ENCODE measurements at regions not wholly inside any gene's neighbourhood (a gene's known extent, or its start where the extent isn't known, plus 50 kb on each side); places are given as distances from the start of the nearest gene placed in this dataset.
"Not testable (repeated sequence)": the region's sequence is repeated elsewhere in the genome, so short reads cannot be mapped to it uniquely, and the experiment has no call there.

DNA sequence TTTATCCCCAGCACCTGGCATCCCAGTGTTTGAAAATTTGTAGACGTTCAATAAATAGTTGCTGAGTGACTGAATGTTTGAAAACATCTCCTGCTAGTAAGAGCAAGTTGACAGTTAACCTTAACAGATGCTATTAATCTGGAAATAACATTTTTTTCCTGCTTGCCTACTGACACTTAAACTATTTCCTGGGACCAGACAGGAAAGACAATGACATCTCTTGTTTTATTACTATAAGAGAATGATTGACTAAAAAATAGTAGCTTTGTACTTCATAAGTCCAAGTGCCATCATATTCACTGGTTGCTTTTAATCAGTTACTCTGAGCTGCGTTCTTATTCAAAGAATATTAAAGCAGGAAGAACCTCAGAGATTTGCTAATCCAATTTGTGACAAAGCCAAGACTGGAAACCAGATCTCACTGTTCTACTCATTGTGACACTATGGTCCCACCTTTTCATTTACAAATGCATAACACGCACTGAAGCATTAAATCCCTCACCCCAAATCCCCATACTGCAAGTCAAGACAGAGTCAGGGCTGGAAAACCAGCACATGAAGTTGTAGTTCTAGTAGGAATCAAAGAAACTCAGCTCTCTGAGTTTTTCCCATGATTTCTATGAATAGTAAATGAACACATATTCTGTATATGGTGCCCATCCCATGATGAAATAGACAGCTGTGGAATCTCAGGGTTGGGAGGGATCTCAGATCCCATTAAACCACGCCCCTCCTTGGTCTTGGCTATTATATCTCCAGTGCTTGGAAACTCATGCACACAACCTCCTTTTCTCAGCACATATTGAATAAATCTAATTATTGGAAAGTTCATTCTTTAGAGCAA lies 212.7 kb upstream of the P2RY1 start:
- DNase-seq (ENCODE audit: low spot score), result no peak

DNA sequence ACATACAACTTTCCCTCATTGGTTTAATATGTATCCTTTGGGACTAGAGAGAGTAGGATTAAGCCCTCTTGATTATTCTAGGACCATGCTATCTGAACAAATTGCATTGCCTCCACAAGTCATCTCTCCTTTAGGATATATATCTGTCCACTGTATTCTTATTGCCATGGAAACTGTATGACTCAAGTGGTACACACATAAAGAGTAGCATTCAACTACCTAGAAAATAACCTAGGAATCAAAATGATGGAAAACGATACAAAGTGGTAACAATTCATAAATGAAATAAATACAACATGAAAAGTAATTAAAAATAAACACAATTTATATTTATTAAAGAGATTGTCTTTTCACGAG lies 212.1 kb upstream of the P2RY1 start:
- DNase-seq (ENCODE audit: low spot score), result no peak

DNA sequence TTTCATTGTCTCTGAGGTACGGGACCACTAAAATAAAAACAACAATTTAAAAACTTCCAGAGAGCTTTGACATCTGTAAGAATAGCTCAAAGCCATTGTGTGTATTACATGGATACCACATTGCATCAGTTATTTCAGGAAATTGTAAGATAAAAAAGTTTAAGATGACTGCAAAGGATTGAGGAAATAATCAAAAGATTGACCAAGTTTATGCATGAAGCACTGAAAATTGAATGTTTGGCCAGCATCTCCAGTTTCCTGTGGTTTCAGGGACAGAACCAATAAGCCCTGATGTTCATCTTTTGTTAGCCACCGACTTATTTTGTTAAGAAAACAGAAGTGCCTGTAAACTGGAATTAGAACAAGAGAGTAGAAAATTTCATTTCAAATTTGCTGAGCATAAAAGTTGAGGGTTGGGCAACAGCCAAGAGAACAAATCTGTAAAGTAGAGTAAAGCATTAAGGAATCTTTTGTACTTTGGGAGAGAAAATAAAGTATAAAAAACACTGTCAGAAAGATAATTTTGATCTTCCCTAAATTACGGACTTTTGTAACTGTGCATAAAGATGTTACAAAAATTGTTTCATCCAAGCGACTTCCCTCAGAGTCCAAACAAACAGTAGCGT lies 211.5 kb upstream of the P2RY1 start:
- DNase-seq (ENCODE audit: low spot score), result no peak

DNA sequence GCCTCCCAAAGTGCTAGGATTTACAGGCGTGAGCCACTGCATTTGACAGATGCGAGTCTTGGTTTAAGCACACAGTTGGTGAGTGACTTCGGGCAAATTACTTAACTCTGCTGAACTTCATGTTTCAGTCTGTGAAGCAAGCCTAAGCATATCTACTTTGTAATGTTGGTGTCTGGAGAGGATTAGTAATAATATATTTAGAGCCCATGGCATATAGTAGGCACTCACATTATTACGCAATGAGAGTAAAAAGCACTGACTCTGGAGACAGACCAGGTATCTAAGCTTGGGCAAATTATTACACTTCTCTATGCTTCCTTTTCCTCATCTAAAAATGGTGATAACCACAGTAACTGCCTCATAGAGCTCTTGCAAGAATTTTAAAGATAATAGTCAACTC lies 208.7 kb upstream of the P2RY1 start:
- no peak for DNase-seq (ENCODE audit: low spot score)

DNA sequence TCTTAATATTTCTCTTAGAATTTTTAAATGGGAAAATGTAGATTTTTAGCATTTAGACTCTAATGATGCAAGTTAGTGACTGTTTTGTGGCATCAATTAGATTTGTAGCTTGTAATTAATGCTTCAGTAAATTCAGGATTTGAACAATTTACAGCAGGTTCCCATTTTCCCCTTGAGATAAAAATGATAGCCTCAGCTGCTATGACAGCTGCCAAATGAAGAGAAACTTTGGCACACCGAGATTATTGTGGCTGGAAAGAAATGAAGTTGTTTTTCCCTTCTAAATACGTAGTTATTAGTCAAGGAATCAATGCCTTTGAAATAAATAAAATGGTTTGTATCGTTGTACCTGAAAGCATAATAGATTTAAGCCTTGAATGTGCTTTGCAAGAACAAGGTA lies 206.4 kb upstream of the P2RY1 start:
- no peak for DNase-seq (ENCODE audit: low spot score)

DNA sequence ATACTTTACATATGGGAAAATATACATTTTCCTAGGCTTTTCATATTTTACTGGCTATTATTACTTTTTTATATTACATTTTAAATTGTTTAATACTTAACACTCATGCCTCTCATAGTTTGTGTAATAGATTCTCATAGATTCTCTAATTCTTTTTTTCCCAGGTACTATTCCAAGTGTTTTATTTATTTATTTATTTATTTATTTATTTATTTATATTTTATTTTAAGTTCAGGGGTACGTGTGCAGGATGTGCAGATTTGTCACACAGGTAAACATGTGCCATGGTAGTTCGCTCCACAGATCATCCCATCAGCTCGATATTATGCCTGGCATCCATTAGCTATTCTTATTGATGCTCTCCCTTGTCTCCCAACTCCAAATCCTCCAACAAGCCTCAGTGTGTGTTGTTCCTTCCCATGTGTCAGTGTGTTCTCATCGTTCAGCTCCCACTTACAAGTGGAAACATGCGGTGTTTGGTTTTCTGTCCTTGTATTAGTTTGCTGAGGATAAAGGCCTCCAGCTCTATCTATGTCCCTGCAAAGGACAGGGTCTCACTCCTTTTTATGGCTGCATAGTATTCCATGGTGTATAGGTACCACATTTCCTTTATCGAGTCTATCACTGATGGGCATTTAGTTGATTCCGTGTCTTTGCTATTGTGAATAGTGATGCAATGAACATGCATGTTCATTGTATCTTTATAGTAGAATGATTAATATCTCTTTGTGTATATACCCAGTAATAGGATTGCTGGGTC lies 205.4 kb upstream of the P2RY1 start:
- no peak for DNase-seq (ENCODE audit: low spot score)

DNA sequence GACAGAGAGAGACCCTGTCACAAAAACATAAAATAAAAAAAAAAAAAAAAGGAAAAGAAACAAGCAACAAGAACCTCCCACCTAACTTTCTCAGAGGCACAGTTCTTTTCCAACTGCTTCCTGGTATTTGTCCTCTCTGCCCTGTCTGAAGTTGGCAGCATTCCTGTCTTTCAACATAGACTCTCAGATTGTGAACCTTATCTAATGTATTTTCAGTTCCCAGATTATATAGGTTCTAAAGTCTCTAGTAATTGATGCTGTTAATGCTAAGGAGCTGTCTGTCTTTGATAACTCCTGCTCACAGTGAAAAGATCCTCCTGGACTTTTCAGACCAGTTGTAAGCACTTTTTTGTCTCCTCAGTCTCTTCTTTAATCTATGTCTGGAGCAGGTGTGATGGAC lies 199.5 kb upstream of the P2RY1 start:
- no peak for DNase-seq (ENCODE audit: low spot score)

DNA sequence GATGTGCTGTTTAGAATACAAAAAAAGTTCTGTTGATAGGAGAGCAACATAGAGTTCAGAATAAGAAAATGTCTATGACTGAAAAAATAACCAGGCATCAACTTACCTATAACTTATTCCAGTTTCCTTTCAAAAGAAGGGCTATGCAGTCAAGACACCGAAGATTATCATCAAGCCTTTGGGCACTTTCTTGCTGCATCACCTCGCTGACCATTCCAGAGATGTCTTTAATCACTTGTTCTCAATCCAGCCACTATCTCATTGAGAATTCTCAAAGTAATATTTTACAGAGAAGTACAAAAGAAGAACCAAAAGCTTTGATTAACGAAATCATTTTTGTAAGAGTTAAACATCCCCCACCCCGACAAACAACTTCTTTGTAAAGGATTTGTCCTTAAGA lies 198.3 kb upstream of the P2RY1 start:
- no peak for DNase-seq (ENCODE audit: low spot score)

DNA sequence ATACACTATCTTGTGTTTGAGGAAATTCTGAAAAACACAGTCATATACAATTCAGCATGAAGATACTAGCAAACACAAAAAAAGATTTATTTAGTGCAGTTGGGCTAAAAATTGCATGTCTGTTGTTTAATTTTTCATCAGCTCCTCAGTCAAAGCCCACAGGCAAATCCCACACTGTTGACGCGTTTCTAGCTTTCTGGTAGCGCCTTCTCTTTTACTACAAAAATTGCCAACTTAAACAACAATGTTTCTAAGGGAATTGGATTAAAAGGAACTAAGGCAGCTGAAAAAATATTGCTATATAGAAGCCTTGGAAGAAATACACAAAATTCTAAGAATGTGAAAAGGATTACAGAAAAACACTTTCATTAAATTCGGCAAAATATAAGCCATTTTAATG lies 196.7 kb upstream of the P2RY1 start:
- no peak for DNase-seq (ENCODE audit: low spot score)

DNA sequence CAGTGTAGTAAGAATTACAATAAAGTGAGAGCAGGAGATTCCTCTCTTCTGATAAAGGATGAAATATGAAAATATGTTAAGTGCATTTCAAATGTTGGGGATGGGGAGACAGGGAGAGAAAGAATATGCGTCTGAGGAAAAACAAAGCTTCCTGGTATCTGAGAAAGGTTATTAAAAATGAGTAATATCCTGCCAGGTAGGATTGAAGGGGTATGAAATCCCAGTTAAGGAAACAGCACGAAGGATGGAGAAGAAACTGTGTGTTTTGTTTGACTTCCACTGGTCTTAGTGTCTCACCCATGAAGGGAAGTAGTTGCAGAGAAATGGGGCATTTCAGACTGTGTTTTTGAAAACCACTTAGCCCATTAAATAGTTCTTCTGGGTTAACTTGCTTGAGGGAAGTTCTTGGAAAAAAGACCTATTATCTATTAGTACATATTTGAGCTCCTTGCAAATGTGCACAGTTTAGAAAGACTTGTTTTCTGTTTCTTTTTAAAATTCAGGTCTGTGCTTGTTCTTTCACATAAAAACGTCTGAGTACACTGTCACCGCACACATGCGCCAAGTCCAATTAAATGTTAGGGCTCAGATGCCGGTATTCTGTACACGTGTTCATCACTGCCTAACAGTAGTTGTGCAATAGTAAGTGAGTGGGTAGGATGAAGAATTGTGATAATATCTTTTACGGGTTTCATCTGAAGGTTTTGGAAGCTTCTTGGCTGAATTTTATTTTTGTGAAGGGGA lies 196.1 kb upstream of the P2RY1 start:
- DNase-seq (ENCODE audit: low spot score), result no peak

DNA sequence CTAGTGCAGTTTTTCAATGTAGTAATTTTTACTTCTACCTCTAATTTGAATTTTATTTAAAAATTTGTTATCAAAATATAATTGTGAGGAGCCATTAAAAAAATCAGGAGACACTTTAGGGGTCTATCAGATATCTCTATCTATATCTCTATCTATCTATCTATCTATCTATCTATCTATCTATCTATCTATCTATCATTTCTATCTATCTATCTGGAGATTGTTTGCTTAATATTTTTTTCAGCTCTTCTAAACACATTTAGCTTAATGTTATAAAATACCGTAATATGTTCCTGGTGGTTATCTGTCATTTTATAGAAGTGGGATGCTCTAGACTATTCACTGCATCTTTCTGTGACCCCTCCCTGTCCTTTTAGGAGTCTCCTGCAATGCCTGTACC lies 193.7 kb upstream of the P2RY1 start:
- DNase-seq (ENCODE audit: low spot score), result no peak

DNA sequence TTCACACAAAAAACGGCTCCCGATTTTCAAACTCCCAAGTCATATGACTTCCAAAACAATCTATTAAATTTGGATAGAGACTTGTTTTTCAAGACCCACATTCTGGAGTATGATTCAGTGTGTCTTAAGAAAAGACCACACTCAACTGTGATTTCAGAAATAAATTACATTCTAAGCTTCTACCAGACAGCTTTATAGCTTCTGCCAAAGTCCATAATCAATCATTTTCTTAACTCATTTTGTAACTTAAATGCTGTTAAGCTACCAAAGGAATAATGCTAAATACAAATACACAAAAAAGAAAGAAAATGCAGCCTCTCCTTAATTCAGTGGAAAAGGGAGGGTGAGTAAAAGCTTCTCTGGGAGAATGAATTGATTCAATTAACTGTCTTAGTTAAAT lies 192.3 kb upstream of the P2RY1 start:
- DNase-seq (ENCODE audit: low spot score), result no peak

DNA sequence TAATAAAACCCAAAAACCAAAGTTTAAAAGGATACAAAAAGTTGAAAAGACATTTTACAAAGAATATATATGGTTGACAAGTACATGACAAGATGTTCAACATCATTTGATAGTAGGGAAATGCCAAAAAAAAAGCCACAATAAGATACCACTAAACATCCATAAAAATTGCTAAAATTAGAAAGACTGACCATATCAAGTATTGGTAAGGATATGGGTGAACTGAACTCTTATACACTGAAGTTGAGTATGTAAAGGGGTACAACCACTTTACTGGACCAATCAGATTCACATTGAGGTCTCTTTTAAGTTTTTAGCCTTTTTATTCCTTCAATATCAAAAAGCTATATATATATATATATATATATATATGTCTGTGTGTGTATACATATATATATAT lies 190.5 kb upstream of the P2RY1 start:
- no peak for DNase-seq (ENCODE audit: low spot score)

DNA sequence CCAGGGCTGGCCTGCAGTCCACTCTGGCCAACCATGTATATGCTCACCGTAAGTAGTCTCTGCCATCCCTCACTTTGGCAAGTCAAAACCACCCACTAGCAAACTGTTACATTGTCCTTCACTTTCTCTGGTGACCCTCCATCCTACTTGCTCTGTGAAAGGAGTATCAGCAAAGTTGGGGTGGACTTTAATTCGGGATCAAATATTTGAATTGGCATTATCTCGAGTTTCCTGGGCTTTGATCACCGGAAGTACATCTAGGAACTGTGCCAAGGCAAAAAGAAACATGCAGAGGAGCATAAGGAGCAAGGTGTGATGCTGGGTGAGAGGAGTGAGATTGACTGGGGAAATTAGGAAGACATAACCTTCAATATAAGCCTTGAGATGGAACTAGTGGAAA lies 188.9 kb upstream of the P2RY1 start:
- no peak for DNase-seq (ENCODE audit: low spot score)

DNA sequence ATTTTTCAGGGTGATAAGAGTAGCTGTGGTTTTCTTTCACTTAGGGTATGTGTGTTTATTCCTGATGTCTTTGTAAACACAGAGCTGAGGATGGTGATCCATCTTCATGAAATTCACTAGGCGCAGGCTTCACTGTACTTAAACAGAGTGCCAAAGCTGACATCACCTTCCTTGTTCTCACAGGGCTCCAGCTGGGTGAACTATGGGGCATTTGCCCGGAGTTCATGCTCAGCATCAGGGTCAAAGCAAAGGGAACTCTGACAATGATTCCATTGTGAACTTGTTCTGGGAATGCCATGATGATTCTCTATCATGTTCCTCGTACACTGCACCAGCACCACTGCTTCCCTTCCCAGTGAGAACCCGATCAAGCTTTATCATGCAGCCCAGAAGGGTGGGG lies 184.8 kb upstream of the P2RY1 start:
- no peak for DNase-seq (ENCODE audit: low spot score)

DNA sequence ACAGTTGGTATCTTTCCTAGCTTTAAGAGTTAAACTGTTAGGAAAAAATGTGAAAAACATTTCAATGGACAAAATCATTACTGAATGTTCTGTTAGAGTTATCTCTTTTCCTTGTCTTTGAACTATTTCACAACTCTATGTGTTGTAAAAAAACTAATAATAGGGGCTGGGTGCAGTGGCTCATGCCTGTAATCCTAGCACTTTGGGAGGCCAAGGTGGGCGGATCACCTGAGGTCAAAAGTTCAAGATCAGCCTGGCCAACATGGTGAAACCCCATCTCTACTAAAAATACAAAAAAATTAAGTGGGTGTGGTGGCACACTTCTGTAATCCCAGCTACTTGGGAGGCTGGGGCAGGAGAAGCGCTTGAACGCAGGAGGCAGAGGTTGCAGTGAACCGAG lies 184.0 kb upstream of the P2RY1 start:
- DNase-seq (ENCODE audit: low spot score), result not testable (repeated sequence)

DNA sequence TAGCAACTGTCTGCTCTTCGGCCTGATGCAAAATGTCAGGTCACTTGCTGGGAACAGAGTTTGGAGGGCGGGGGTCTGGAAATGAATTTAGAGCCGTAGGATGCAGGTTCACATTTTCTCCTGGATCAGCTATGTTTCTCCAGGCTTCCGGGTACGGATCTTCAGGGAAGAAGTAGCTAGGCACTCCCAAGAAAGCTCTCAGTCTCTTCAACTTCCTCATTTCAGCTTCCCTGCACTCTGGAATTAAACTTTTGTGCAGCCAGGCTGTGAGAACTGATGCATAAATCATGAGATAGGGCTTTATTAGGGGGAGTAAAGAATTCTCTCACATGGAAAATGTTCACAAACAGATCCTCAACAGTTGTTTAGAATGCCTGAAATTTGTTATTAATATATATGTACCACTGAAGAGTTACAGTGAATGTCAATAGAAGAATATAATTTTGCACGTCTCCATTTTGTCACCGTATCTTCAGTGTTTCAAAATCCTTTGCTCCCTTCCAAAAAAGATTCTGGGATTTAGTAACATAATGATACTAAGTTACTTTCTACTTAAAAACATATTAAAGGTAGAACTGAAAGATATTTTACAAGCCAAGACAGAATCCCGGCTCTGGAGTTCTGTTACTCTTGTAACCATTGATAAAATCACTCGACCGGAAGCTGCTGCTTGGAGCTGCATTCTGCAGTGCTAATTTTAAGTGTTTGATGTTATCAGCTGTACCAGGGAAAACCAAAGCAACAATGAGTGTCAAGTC lies 178.5 kb upstream of the P2RY1 start:
- peak; percentile 14 for DNase-seq (ENCODE audit: low spot score)

DNA sequence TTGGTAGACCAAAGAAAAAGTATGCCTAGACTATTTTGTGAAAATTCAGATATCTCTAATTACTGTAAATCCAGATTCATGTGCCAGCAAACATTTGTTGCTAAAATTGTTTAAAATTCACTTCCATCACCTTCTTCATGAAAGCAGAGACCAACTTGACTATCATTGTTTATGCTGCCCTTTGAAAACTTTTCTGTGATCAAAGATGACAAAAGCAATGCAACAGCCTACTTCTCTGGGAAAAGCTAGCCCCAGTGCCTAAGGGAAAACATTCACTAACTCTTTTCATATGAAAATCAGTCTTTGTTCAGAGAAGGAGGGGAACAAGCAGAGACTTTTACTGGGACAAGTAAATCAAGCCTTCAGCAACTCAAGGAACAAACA lies 178.0 kb upstream of the P2RY1 start:
- DNase-seq (ENCODE audit: low spot score), result no peak

DNA sequence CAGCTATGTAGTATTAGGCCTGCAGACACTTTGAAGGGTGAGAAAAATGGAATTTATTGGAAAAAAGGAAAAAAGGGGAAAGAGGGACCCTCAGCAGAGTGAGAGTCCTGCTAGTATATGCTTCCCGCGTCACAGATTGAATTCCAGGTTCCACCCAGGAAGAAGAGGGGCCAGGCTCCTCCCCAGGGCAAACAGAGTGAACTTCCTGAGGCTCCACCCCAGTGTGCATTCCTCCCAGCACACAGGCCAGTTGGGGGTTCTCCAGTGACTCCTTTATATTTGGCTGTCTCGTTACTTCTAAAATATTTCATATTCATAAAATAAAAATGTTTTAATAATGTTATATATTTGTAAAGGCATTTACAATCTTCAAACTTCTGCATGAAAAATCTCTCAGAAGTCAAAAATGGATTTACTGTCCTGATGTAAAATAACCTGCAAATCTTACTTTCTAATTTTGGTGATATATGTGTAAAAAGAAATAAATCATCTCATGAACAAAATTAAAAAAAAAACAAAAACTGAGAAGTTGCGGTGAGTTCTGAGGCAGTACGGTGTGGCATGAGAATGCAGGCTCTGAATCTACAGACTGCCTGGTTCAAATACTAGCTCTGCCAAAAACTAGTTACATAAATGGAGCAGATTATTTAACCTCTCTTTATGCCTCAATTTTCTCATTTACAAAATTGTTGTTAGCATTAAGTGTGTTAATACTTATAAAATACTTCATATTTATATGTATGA lies 175.8 kb upstream of the P2RY1 start:
- no peak for DNase-seq (ENCODE audit: low spot score)

DNA sequence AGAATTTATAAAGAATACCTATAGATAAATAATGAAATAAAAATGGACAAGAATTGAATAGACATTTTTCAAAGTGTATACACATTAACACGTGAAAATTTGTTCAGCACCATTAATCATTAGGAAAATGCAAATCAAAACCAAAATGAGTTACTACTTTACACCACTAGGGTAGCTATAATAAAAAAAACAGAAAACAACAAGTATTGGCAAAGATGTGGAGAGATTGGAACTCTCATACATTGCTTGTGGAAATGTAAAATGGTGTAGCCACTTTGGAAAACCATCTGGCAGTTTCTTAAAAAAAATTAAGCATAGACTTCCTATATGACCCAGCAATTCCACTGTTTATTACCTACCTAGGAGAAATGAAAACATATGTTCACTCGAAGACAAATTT lies 172.8 kb upstream of the P2RY1 start:
- DNase-seq (ENCODE audit: low spot score), result no peak

DNA sequence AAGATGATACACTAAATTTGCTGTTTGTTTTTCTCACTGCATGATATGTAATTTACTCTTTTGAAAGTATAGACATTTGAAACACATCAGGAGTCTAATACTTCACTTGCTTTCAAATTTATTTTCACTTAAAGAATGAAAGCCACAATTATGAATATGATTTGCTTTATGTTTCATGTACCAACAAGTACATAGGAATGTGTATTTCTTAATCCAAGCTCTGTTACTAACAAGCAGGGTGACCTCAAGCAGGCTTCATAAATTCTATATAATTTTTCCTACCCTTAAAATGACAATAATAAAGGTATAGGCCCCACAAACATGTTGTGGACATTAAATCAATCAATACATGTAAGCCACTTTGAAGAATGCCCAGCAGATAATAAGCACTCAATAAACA lies 170.2 kb upstream of the P2RY1 start:
- DNase-seq (ENCODE audit: low spot score), result no peak
